Natural killer cell (primary cell): ENCODE measurements at regions not wholly inside any gene's neighbourhood (a gene's known extent, or its start where the extent isn't known, plus 50 kb on each side); places are given as distances from the start of the nearest gene placed in this dataset.

Experiments
- ATAC-seq, 3 donors: fragments of 150-1000 bp in 2 of 3; fragments of 200-7000 bp in 1 of 3; cut with Tn5 transposase; 1 replicate in 1 of 3; 2 replicates in 2 of 3; pipeline ENCODE4 v1.10.0; 2021; ENCODE audit warnings: mild to moderate bottlenecking in 2 of 3, moderate library complexity in 2 of 3
- DNase-seq, 2 donors: peaks; one replicate each; pipeline versions ENCODE4 v3.0.0 to v3.0.0-alpha.2; 2013 to 2021; ENCODE audit warnings: mixed read lengths in 1 of 2
- H3K27ac ChIP-seq: one replicate; pipeline ENCODE4 v1.5.1; 2013; ENCODE audit warnings: mild to moderate bottlenecking, low read length
- H3K27me3 ChIP-seq: one replicate; pipeline ENCODE4 v1.6.1; 2013; ENCODE audit warnings: low read length; ENCODE audit not compliant: control insufficient read depth, insufficient read depth
- H3K36me3 ChIP-seq: one replicate; pipeline ENCODE4 v1.6.1; 2013; ENCODE audit warnings: low read length; ENCODE audit not compliant: control insufficient read depth, insufficient read depth
- H3K4me1 ChIP-seq: one replicate; pipeline ENCODE4 v1.6.1; 2013; ENCODE audit warnings: low read length; ENCODE audit not compliant: control insufficient read depth, insufficient read depth
- H3K4me3 ChIP-seq: one replicate; pipeline ENCODE4 v1.5.1; 2013; ENCODE audit warnings: low read length
- H3K9me3 ChIP-seq: one replicate; pipeline ENCODE4 v1.6.1; 2013; ENCODE audit warnings: low read length; ENCODE audit not compliant: control insufficient read depth, insufficient read depth
- H3K27ac Mint-ChIP-seq, 2 donors: one replicate each; pipeline ENCODE4 v1.8.0; 2022; ENCODE audit warnings: mild to moderate bottlenecking in 2 of 2, mixed read lengths in 2 of 2, moderate library complexity in 1 of 2
- H3K27me3 Mint-ChIP-seq, 2 donors: one replicate each; pipeline ENCODE4 v1.8.0; 2022; ENCODE audit warnings: low read depth in 2 of 2, mixed read lengths in 2 of 2
- H3K36me3 Mint-ChIP-seq: one replicate; pipeline ENCODE4 v1.8.0; 2022; ENCODE audit warnings: mixed read lengths
- H3K4me1 Mint-ChIP-seq, 2 donors: one replicate each; pipeline ENCODE4 v1.8.0; 2022; ENCODE audit warnings: mixed read lengths in 2 of 2
- H3K4me3 Mint-ChIP-seq: one replicate; pipeline ENCODE4 v1.8.0; 2022; ENCODE audit warnings: mild to moderate bottlenecking, moderate library complexity, mixed read lengths
- H3K9me3 Mint-ChIP-seq, 2 donors: one replicate each; pipeline ENCODE4 v1.8.0; 2022; ENCODE audit warnings: mixed read lengths in 2 of 2
- CTCF ChIP-seq: fragments of 200-600 bp; IDR thresholded peaks from one replicate; pipeline ENCODE4 v1.8.0; 2022; ENCODE audit warnings: antibody characterized with exemption
- WGBS: methylation state at CpG from one replicate; pipeline ENCODE4 v1.1.7; 2013; ENCODE audit warnings: missing lambda C conversion rate; ENCODE audit not compliant: insufficient coverage; 5-methylcytosine and 5-hydroxymethylcytosine counted together
- intact Hi-C: fragments of 100-400 bp; cut with micrococcal nuclease; formaldehyde crosslinking; loops from one replicate; pipeline ENCODE4 v1.14.2; 2022

DNA sequence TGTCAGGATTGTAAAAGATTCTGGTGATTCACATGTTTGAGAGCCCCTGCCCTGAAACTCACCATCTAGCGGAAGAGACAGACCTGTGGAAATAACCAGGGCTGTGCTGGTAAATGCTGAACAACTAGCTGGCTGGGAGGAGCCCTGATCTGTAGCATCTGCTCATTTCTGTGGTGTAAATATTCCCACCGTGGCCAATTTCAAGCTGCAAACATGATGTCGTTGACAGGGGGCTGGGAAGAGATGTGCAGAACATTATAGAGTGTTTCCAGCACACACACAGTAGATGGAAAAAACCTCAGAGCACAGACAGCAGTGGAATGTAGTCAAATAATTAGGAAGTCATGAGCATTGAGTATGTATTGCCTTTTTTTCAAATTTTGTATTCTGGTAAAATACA lies 138.2 kb downstream of the PHETA1 start:
- Histone ChIP-seq H3K36me3 (no peaks in the 10 kb centered on the region), H3K4me1 (no peaks in the 10 kb centered on the region), H3K27me3 (no peaks in the 10 kb centered on the region), H3K27ac (no peak overlapping the region), H3K4me3 (no peak overlapping the region), H3K9me3 (no peaks in the 10 kb centered on the region)
- intact Hi-C loops: no loop called here
- Mint-ChIP-seq H3K27ac (no peak overlapping the region), H3K4me1 (no peaks in the 10 kb centered on the region), H3K36me3 (no peaks in the 10 kb centered on the region), H3K9me3 (no peaks in the 10 kb centered on the region), H3K27me3 (peaks cover 0 to 6% of the 10 kb centered on the region in 2 donors), H3K4me3 (no peak overlapping the region)
- TF ChIP-seq CTCF: no peak
- DNase-seq (no peak), ATAC-seq (no peak)
- 77% methylated on average over 3 of the region's 3 CpGs for WGBS

GRCh38 chr12:111228916-111229666 lies 139.8 kb downstream of the PHETA1 start:
- Histone ChIP-seq H3K4me1 (no peaks in the 10 kb centered on the region), H3K27me3 (no peaks in the 10 kb centered on the region), H3K9me3 (no peaks in the 10 kb centered on the region), H3K36me3 (no peaks in the 10 kb centered on the region), H3K4me3 (no peak overlapping the region), H3K27ac (no peak overlapping the region)
- H3K4me1 Mint-ChIP-seq: no peaks in the 10 kb centered on the region
- no peak overlapping the region for H3K4me3 Mint-ChIP-seq
- H3K27me3 Mint-ChIP-seq: peaks cover 1 to 3% of the 10 kb centered on the region in 2 donors
- WGBS: 95% methylated on average over 4 of the region's 5 CpGs
- H3K27ac Mint-ChIP-seq: no peak overlapping the region
- no peaks in the 10 kb centered on the region for H3K36me3 Mint-ChIP-seq
- DNase-seq: no peak
- H3K9me3 Mint-ChIP-seq: no peaks in the 10 kb centered on the region
- no peak for TF ChIP-seq CTCF
- no peak for ATAC-seq
- intact Hi-C loops: no loop called here

GRCh38 chr12:111227476-111228420 lies 141.1 kb downstream of the PHETA1 start:
- H3K27me3 ChIP-seq: no peaks in the 10 kb centered on the region
- no peak for TF ChIP-seq CTCF
- no peak for DNase-seq
- no peak for ATAC-seq
- WGBS: 90% methylated on average over 9 of the region's 10 CpGs
- H3K4me3 ChIP-seq: no peak overlapping the region
- H3K36me3 ChIP-seq: no peaks in the 10 kb centered on the region
- no peaks in the 10 kb centered on the region for H3K9me3 ChIP-seq
- H3K27ac ChIP-seq: no peak overlapping the region
- no peaks in the 10 kb centered on the region for H3K4me1 ChIP-seq
- H3K4me1 Mint-ChIP-seq: no peaks in the 10 kb centered on the region
- no peak overlapping the region for H3K4me3 Mint-ChIP-seq
- H3K27me3 Mint-ChIP-seq: peaks cover 0 to 6% of the 10 kb centered on the region in 2 donors
- H3K9me3 Mint-ChIP-seq: no peaks in the 10 kb centered on the region
- H3K27ac Mint-ChIP-seq: no peak overlapping the region
- H3K36me3 Mint-ChIP-seq: no peaks in the 10 kb centered on the region
- intact Hi-C loops: no loop called here
